GM12878 (cell line): ENCODE measurements at regions not wholly inside any gene's neighbourhood (a gene's known extent, or its start where the extent isn't known, plus 50 kb on each side); places are given as distances from the start of the nearest gene placed in this dataset.

Experiments used
- ATAC-seq: fragments of 200-7000 bp; cut with Tn5 transposase; 3 replicates; pipeline ENCODE4 v1.9.1; 2020; ENCODE audit warnings: mild to moderate bottlenecking, moderate library complexity
- BruUV-seq: library from RNA; stranded (reverse); fragments of 400-500 nt; replicated peaks from 2 replicates; lab custom pipeline; 2021; lab: Mats Ljungman, UMichigan
- CTCF ChIA-PET: fragments of 300-600 bp; sonication (Branson Sonifier 250); formaldehyde crosslinking; extraction: SDS; loops from one replicate; lab custom pipeline; 2021; ENCODE audit warnings: inconsistent platforms; lab: Yijun Ruan, JAX
- POLR2A ChIA-PET: fragments of 350-600 bp; formaldehyde crosslinking; extraction: SDS; loops from one replicate; lab custom pipeline; 2021; ENCODE audit warnings: inconsistent platforms; lab: Charles Lee
- RAD21 ChIA-PET: fragments of 300-600 bp; sonication (Branson Sonifier 250); formaldehyde crosslinking; loops from one replicate; lab custom pipeline; 2023; ENCODE audit warnings: antibody characterized with exemption; ENCODE audit not compliant: unreplicated experiment; lab: Charles Lee
- SMC1A ChIA-PET: fragments of 300-600 bp; sonication (Branson Sonifier 250); formaldehyde crosslinking; loops from one replicate; lab custom pipeline; 2023; ENCODE audit not compliant: unreplicated experiment, uncharacterized antibody; lab: Charles Lee
- DNase-seq: peaks from one replicate; pipeline ENCODE4 v3.0.0-alpha.2; 2011; ENCODE audit warnings: low read depth, low spot score
- FAIRE-seq: peaks from 3 replicates; lab custom pipeline; 2011; peaks lifted over from hg19 to GRCh38; lab: Jason Lieb, UNC
- H2AFZ ChIP-seq: 2 replicates; pipeline ENCODE4 v1.6.0; 2011; ENCODE audit warnings: low read depth, low read length, control low read depth; ENCODE audit not compliant: control insufficient read depth
- H3K27ac ChIP-seq: 2 replicates; pipeline ENCODE4 v1.5.1; 2011; ENCODE audit warnings: control low read depth; ENCODE audit not compliant: control insufficient read depth, insufficient read depth
- H3K27me3 ChIP-seq, 2 experiments: replicated peaks in 1 of 2; 2 replicates each; pipeline versions ENCODE4 v1.6.0 to v1.6.1; 2011; ENCODE audit warnings: low read length in 1 of 2; ENCODE audit not compliant: control insufficient read depth in 2 of 2, insufficient read depth in 2 of 2
- H3K36me3 ChIP-seq, 2 experiments: 2 replicates each; pipeline ENCODE4 v1.5.1; 2011; ENCODE audit warnings: low read length in 1 of 2; ENCODE audit not compliant: control insufficient read depth in 2 of 2, insufficient read depth in 2 of 2
- H3K4me1 ChIP-seq: 2 replicates; pipeline ENCODE4 v1.6.1; 2011; ENCODE audit warnings: mild to moderate bottlenecking, low read length, moderate library complexity, mixed read lengths; ENCODE audit not compliant: control insufficient read depth, insufficient read depth
- H3K4me2 ChIP-seq: 2 replicates; pipeline ENCODE4 v1.6.0; 2011; ENCODE audit warnings: control low read depth; ENCODE audit not compliant: control insufficient read depth, insufficient read depth
- H3K4me3 ChIP-seq: fragments of 200-600 bp; sonication (generic); 2 replicates; pipeline ENCODE4 v1.5.1; 2016
- H3K79me2 ChIP-seq: 2 replicates; pipeline ENCODE4 v1.6.0; 2011; ENCODE audit warnings: low read length; ENCODE audit not compliant: control insufficient read depth, insufficient read depth
- H3K9ac ChIP-seq: 2 replicates; pipeline ENCODE4 v1.8.0; 2011; ENCODE audit warnings: low read length, control low read depth, mixed read lengths; ENCODE audit not compliant: control insufficient read depth, insufficient read depth
- H3K9me3 ChIP-seq: replicated peaks from 3 replicates; pipeline ENCODE4 v1.5.1; 2011; ENCODE audit warnings: mild to moderate bottlenecking, low read length; ENCODE audit not compliant: control insufficient read depth, insufficient read depth
- H4K20me1 ChIP-seq: 2 replicates; pipeline ENCODE4 v1.6.0; 2011; ENCODE audit not compliant: control insufficient read depth, insufficient read depth
- NFXL1 ChIP-seq: fragments of 450-650 bp; IDR thresholded peaks from 2 replicates; pipeline ENCODE4 v1.6.1; 2017; ENCODE audit warnings: antibody characterized with exemption, mild to moderate bottlenecking, borderline replicate concordance
- SIN3A ChIP-seq: IDR thresholded peaks from 2 replicates; pipeline ENCODE4 v1.6.1; 2012; ENCODE audit warnings: low read depth, low read length, improper control_type of control experiment
- SIX5 ChIP-seq: IDR thresholded peaks from 2 replicates; pipeline ENCODE4 v1.6.1; 2011; ENCODE audit warnings: mild to moderate bottlenecking, low read depth, low read length, moderate library complexity; ENCODE audit not compliant: severe bottlenecking
- SREBF1 ChIP-seq: IDR thresholded peaks from 2 replicates; pipeline ENCODE4 v1.6.1; 2012; ENCODE audit warnings: mild to moderate bottlenecking, low read length
- SUZ12 ChIP-seq: fragments of 200-600 bp; sonication (generic); IDR thresholded peaks from one replicate; pipeline ENCODE4 v1.6.1; 2018; ENCODE audit warnings: antibody characterized with exemption, mild to moderate bottlenecking; ENCODE audit not compliant: unreplicated experiment
- TARDBP ChIP-seq: IDR thresholded peaks from 2 replicates; pipeline ENCODE4 v1.6.1; 2016; ENCODE audit warnings: borderline replicate concordance
- ZNF217 ChIP-seq: fragments of 450-650 bp; IDR thresholded peaks from 2 replicates; pipeline ENCODE4 v1.6.1; 2017; ENCODE audit warnings: antibody characterized with exemption, mild to moderate bottlenecking
- WGBS: methylation state at CpG from one replicate; pipeline ENCODE4 v1.1.6; 2016; ENCODE audit warnings: low lambda C conversion rate; ENCODE audit not compliant: insufficient replicate concordance, insufficient coverage; ENCODE audit errors: missing lambda C conversion rate; 5-methylcytosine and 5-hydroxymethylcytosine counted together
- in situ Hi-C: fragments of 300-500 bp; cut with MboI; formaldehyde crosslinking; loops from 9 replicates; pipeline ENCODE4 v1.14.3; 2018; ENCODE audit warnings: mixed read lengths
- intact Hi-C: fragments of 100-400 bp; cut with micrococcal nuclease; formaldehyde crosslinking; loops from one replicate; pipeline ENCODE4 v1.14.2; 2022; ENCODE audit not compliant: unreplicated experiment
- TF ChIP-seq, protein P1 (sequence below): fragments of 450-650 bp; IDR thresholded peaks from 2 replicates; pipeline ENCODE4 v1.6.1; 2016; ENCODE audit warnings: mild to moderate bottlenecking, moderate library complexity, borderline replicate concordance

DNA sequence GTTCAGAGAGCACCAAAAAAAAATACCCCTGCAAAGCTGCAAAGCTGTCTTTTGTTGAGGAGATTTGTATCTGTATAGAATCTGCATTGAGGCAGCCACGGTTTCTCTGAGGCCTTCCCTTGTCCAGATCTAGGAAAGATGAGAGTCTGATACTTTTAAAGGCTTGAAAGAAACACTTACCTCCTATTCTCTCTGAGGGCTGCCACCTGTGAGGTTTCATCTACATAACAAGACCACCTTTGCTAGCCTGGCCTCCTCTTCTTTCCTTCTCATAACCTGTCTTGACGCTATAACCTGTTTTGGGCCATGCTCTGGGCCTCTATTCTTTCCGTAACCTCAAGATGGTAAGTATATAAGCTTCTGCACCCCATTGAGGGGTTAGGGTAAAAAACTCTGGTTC, 779.6 kb upstream of the HTR2C start:
- SMC1A ChIA-PET, result interaction anchor here (1.4 kb wide), 1 partner anchor 8 kb away, joined by 3 read pairs; no protein-coding TSS in a partner anchor

More for the DNA sequence above, 779.6 kb upstream of the HTR2C start:
- CTCF ChIA-PET, result no interaction called here
- Histone ChIP-seq H3K4me1 (no peaks in the 10 kb centered on the region), H3K9ac (no peak overlapping the region), H3K4me3 (no peak overlapping the region), H3K27ac (no peak overlapping the region), H2AFZ (no peak overlapping the region), H4K20me1 (no peaks in the 10 kb centered on the region), H3K9me3 (no peaks in the 10 kb centered on the region), H3K27me3 (no peaks in the 10 kb centered on the region), H3K79me2 (no peaks in the 10 kb centered on the region), H3K4me2 (no peak overlapping the region), H3K36me3 (no peaks in the 10 kb centered on the region)
- ATAC-seq, result no peak
- no peak for FAIRE-seq
- POLR2A ChIA-PET, result no interaction called here
- TF ChIP-seq ZNF217 (no peak), TARDBP (no peak), SIN3A (no peak), NFXL1 (no peak), SREBF1 (no peak), SUZ12 (no peak), SIX5 (no peak)
- TF ChIP-seq, protein P1, sequence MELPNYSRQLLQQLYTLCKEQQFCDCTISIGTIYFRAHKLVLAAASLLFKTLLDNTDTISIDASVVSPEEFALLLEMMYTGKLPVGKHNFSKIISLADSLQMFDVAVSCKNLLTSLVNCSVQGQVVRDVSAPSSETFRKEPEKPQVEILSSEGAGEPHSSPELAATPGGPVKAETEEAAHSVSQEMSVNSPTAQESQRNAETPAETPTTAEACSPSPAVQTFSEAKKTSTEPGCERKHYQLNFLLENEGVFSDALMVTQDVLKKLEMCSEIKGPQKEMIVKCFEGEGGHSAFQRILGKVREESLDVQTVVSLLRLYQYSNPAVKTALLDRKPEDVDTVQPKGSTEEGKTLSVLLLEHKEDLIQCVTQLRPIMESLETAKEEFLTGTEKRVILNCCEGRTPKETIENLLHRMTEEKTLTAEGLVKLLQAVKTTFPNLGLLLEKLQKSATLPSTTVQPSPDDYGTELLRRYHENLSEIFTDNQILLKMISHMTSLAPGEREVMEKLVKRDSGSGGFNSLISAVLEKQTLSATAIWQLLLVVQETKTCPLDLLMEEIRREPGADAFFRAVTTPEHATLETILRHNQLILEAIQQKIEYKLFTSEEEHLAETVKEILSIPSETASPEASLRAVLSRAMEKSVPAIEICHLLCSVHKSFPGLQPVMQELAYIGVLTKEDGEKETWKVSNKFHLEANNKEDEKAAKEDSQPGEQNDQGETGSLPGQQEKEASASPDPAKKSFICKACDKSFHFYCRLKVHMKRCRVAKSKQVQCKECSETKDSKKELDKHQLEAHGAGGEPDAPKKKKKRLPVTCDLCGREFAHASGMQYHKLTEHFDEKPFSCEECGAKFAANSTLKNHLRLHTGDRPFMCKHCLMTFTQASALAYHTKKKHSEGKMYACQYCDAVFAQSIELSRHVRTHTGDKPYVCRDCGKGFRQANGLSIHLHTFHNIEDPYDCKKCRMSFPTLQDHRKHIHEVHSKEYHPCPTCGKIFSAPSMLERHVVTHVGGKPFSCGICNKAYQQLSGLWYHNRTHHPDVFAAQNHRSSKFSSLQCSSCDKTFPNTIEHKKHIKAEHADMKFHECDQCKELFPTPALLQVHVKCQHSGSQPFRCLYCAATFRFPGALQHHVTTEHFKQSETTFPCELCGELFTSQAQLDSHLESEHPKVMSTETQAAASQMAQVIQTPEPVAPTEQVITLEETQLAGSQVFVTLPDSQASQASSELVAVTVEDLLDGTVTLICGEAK, result no peak
- WGBS, result 12% methylated on average over 3 of the region's 3 CpGs
- in situ Hi-C loops (no loop called here), intact Hi-C loops (no loop called here)
- DNase-seq, result no peak
- BruUV-seq, result no TSS peak
- RAD21 ChIA-PET, result no interaction called here
